Tibial nerve (tissue), 4 donors: ENCODE measurements at regions not wholly inside any gene's neighbourhood (a gene's known extent, or its start where the extent isn't known, plus 50 kb on each side); places are given as distances from the start of the nearest gene placed in this dataset.

ENCODE experiments used
- DNase-seq, 2 donors: peaks; one replicate each; pipeline ENCODE4 v3.0.0-alpha.2; 2019; ENCODE audit warnings: low spot score in 2 of 2
- H3K27ac ChIP-seq, 4 donors: fragments of 200-600 bp; sonication (generic) in 3 of 4; one replicate each; pipeline ENCODE4 v1.5.1; 2017 to 2019; ENCODE audit warnings: mild to moderate bottlenecking in 1 of 4
- H3K27me3 ChIP-seq, 2 donors: fragments of 200-600 bp; sonication (generic) in 1 of 2; one replicate each; pipeline versions ENCODE4 v1.5.1 to v1.6.0; 2017 to 2019
- H3K36me3 ChIP-seq, 3 donors: fragments of 200-600 bp; sonication (generic); one replicate each; pipeline ENCODE4 v1.5.1; 2018 to 2019
- H3K4me1 ChIP-seq, 4 donors: fragments of 200-600 bp; sonication (generic) in 3 of 4; one replicate each; pipeline ENCODE4 v1.5.1; 2017 to 2019
- H3K4me3 ChIP-seq, 4 donors: fragments of 200-600 bp; sonication (generic) in 3 of 4; one replicate each; pipeline ENCODE4 v1.5.1; 2017 to 2019; ENCODE audit warnings: mild to moderate bottlenecking in 1 of 4, moderate library complexity in 1 of 4
- H3K9me3 ChIP-seq, 4 donors: fragments of 200-600 bp; sonication (generic) in 3 of 4; one replicate each; pipeline ENCODE4 v1.5.1; 2017 to 2019
- CTCF ChIP-seq, 5 experiments: fragments of 200-600 bp in 3 of 5; fragments of 450-650 bp in 2 of 5; sonication (generic) in 3 of 5; IDR thresholded peaks; one replicate each; pipeline ENCODE4 v1.5.1; 2016 to 2019; ENCODE audit warnings: antibody characterized with exemption in 5 of 5, mild to moderate bottlenecking in 3 of 5, moderate library complexity in 2 of 5
- EP300 ChIP-seq, 2 donors: sonication (generic); formaldehyde crosslinking; IDR thresholded peaks; one replicate each; pipeline ENCODE4 v1.6.1; 2017; ENCODE audit warnings: antibody characterized with exemption in 2 of 2, mild to moderate bottlenecking in 1 of 2
- POLR2A ChIP-seq, 2 donors: fragments of 450-650 bp; IDR thresholded peaks; one replicate each; pipeline ENCODE4 v1.6.1; 2017; ENCODE audit warnings: antibody characterized with exemption in 2 of 2, mild to moderate bottlenecking in 2 of 2, moderate library complexity in 2 of 2
- WGBS, 2 donors: methylation state at CpG; one replicate each; pipeline ENCODE4 v1.1.5; 2018; 5-methylcytosine and 5-hydroxymethylcytosine counted together

- DNase-seq, result no peak
- Histone ChIP-seq H3K9me3 (peaks cover 0 to 4% (median 0%) of the 10 kb centered on the region in 4 donors), H3K4me1 (no peaks in the 10 kb centered on the region), H3K36me3 (no peaks in the 10 kb centered on the region), H3K27me3 (no peaks in the 10 kb centered on the region), H3K27ac (no peak overlapping the region), H3K4me3 (no peak overlapping the region)
- 88 to 91% methylated on average over 15 to 17 of the region's 18 CpGs for WGBS, 2 donors
- TF ChIP-seq EP300 (IDR thresholded peaks at IDR 0.05) (no peak), CTCF (IDR thresholded peaks at IDR 0.05) (no peak), POLR2A (IDR thresholded peaks at IDR 0.05) (no peak)
Observed at GRCh38 chr14:101197595-101198397, 294.3 kb upstream of the RTL1 start.

GRCh38 chr14:101198398-101199027 lies 295.0 kb upstream of the RTL1 start:
- Histone ChIP-seq H3K4me3 (no peak overlapping the region), H3K27ac (no peak overlapping the region), H3K36me3 (no peaks in the 10 kb centered on the region), H3K4me1 (no peaks in the 10 kb centered on the region), H3K27me3 (no peaks in the 10 kb centered on the region), H3K9me3 (peaks cover 0 to 11% (median 0%) of the 10 kb centered on the region in 4 donors)
- WGBS, 2 donors, result 87 to 90% methylated on average over 11 to 16 of the region's 16 CpGs
- TF ChIP-seq EP300 (IDR thresholded peaks at IDR 0.05), result no peak
- no peak for DNase-seq

- no peak overlapping the region for H3K4me3 ChIP-seq
- no peaks in the 10 kb centered on the region for H3K36me3 ChIP-seq
- DNase-seq, result no peak
- no peak for TF ChIP-seq POLR2A (IDR thresholded peaks at IDR 0.05)
- no peak for TF ChIP-seq EP300 (IDR thresholded peaks at IDR 0.05)
- no peak for TF ChIP-seq CTCF (IDR thresholded peaks at IDR 0.05)
- no peaks in the 10 kb centered on the region for H3K4me1 ChIP-seq
- no peak overlapping the region for H3K27ac ChIP-seq
- 64 to 68% methylated on average over 17 of the region's 17 CpGs for WGBS, 2 donors
- H3K27me3 ChIP-seq, result no peaks in the 10 kb centered on the region
- peaks cover 0 to 12% (median 0%) of the 10 kb centered on the region in 4 donors for H3K9me3 ChIP-seq
Observed at GRCh38 chr14:101199028-101199770, 295.7 kb upstream of the RTL1 start.

GRCh38 chr14:101200008-101200649 lies 296.6 kb upstream of the RTL1 start:
- Histone ChIP-seq H3K27me3 (no peaks in the 10 kb centered on the region), H3K36me3 (no peaks in the 10 kb centered on the region), H3K4me3 (no peak overlapping the region), H3K27ac (no peak overlapping the region), H3K9me3 (peaks cover 0 to 18% (median 2%) of the 10 kb centered on the region in 4 donors), H3K4me1 (no peaks in the 10 kb centered on the region)
- TF ChIP-seq CTCF (IDR thresholded peaks at IDR 0.05) (no peak), POLR2A (IDR thresholded peaks at IDR 0.05) (no peak), EP300 (IDR thresholded peaks at IDR 0.05) (no peak)
- DNase-seq, result no peak
- 90 to 92% methylated on average over 13 of the region's 13 CpGs for WGBS, 2 donors

GRCh38 chr14:101200650-101201516 lies 297.4 kb upstream of the RTL1 start:
- H3K36me3 ChIP-seq, result no peaks in the 10 kb centered on the region
- 92 to 94% methylated on average over 12 of the region's 12 CpGs for WGBS, 2 donors
- DNase-seq, result no peak
- peaks cover 0 to 24% (median 2%) of the 10 kb centered on the region in 4 donors for H3K9me3 ChIP-seq
- H3K27me3 ChIP-seq, result no peaks in the 10 kb centered on the region
- no peak overlapping the region for H3K4me3 ChIP-seq
- TF ChIP-seq POLR2A (IDR thresholded peaks at IDR 0.05) (no peak), CTCF (IDR thresholded peaks at IDR 0.05) (no peak), EP300 (IDR thresholded peaks at IDR 0.05) (no peak)
- no peaks in the 10 kb centered on the region for H3K4me1 ChIP-seq
- no peak overlapping the region for H3K27ac ChIP-seq
